GM21423 (cell line): ENCODE measurements at regions not wholly inside any gene's neighbourhood (a gene's known extent, or its start where the extent isn't known, plus 50 kb on each side); places are given as distances from the start of the nearest gene placed in this dataset.
"Not testable (repeated sequence)": the region's sequence is repeated elsewhere in the genome, so short reads cannot be mapped to it uniquely, and the experiment has no call there.

Experiments
- ATAC-seq: cut with Tn5 transposase; IDR thresholded peaks from one replicate; pipeline ENCODE4 v1.9.1; 2021; ENCODE audit warnings: mild to moderate bottlenecking, moderate library complexity; ENCODE audit not compliant: unreplicated experiment

GRCh38 chr12:91511795-91512420, 329.3 kb upstream of the DCN start:
- ATAC-seq: no peak

- ATAC-seq: no peak
Observed at GRCh38 chr12:91507754-91508153, 325.1 kb upstream of the DCN start.

GRCh38 chr12:91506452-91506851, 323.8 kb upstream of the DCN start:
- no peak for ATAC-seq

GRCh38 chr12:91505006-91505405, 322.4 kb upstream of the DCN start:
- ATAC-seq: no peak

- ATAC-seq: no peak
Observed at GRCh38 chr12:91502208-91502607, 319.6 kb upstream of the DCN start.

GRCh38 chr12:91496337-91496736, 313.7 kb upstream of the DCN start:
- ATAC-seq: no peak

- ATAC-seq: no peak
Observed at GRCh38 chr12:91493308-91493707, 310.7 kb upstream of the DCN start.

- no peak for ATAC-seq
Observed at GRCh38 chr12:91492648-91493047, 310.0 kb upstream of the DCN start.

- ATAC-seq: no peak
Observed at GRCh38 chr12:91490667-91491311, 308.2 kb upstream of the DCN start.

GRCh38 chr12:91483471-91483985, 300.9 kb upstream of the DCN start:
- ATAC-seq: no peak

- ATAC-seq: no peak
Observed at GRCh38 chr12:91482231-91482630, 299.6 kb upstream of the DCN start.

- ATAC-seq: no peak
Observed at GRCh38 chr12:91478500-91478899, 295.9 kb upstream of the DCN start.

GRCh38 chr12:91467686-91468085, 285.1 kb upstream of the DCN start:
- no peak for ATAC-seq

GRCh38 chr12:91461061-91461460, 278.4 kb upstream of the DCN start:
- ATAC-seq: no peak

GRCh38 chr12:91460469-91460868, 277.9 kb upstream of the DCN start:
- ATAC-seq: no peak

- ATAC-seq: no peak
Observed at GRCh38 chr12:91455321-91455720, 272.7 kb upstream of the DCN start.

- no peak for ATAC-seq
Observed at GRCh38 chr12:91454179-91454578, 271.6 kb upstream of the DCN start.

GRCh38 chr12:91452464-91452863, 269.8 kb upstream of the DCN start:
- ATAC-seq: not testable (repeated sequence)

GRCh38 chr12:91441993-91442952, 259.7 kb upstream of the DCN start:
- no peak for ATAC-seq

GRCh38 chr12:91441246-91441645, 258.6 kb upstream of the DCN start:
- ATAC-seq: no peak

- no peak for ATAC-seq
Observed at GRCh38 chr12:91434081-91434480, 251.5 kb upstream of the DCN start.

GRCh38 chr12:91432755-91433154, 250.1 kb upstream of the DCN start:
- no peak for ATAC-seq
